H1 (cell line): ENCODE measurements at regions not wholly inside any gene's neighbourhood (a gene's known extent, or its start where the extent isn't known, plus 50 kb on each side); places are given as distances from the start of the nearest gene placed in this dataset.
"Not testable (repeated sequence)": the region's sequence is repeated elsewhere in the genome, so short reads cannot be mapped to it uniquely, and the experiment has no call there.

ENCODE experiments used
- CTCF ChIA-PET: fragments of 300-600 bp; sonication (Branson Sonifier 250); formaldehyde crosslinking; loops from one replicate; lab custom pipeline; 2021; ENCODE audit not compliant: partially characterized antibody; lab: Charles Lee
- POLR2A ChIA-PET: fragments of 300-600 bp; sonication (Branson Sonifier 250); formaldehyde crosslinking; loops from one replicate; lab custom pipeline; 2021; ENCODE audit warnings: inconsistent platforms; ENCODE audit not compliant: partially characterized antibody; lab: Charles Lee
- DNase-seq, 2 experiments: peaks; one replicate each; pipeline versions ENCODE4 v3.0.0 to v3.0.0-alpha.2; 2010 to 2022; ENCODE audit warnings: low spot score in 2 of 2, low read depth in 1 of 2, mixed read lengths in 1 of 2
- FAIRE-seq: peaks from 2 replicates; lab custom pipeline; 2011; peaks lifted over from hg19 to GRCh38; lab: Jason Lieb, UNC
- H2AFZ ChIP-seq: 2 replicates; pipeline ENCODE4 v1.8.1; 2012; ENCODE audit warnings: low read length, inconsistent platforms
- H2AK5ac ChIP-seq: 2 replicates; pipeline ENCODE4 v1.6.1; 2013; ENCODE audit warnings: low read depth, low read length
- H2BK120ac ChIP-seq: replicated peaks from 2 replicates; pipeline ENCODE3; 2013; ENCODE audit warnings: low read depth, low read length, inconsistent platforms
- H2BK12ac ChIP-seq: 2 replicates; pipeline ENCODE4 v1.6.1; 2013; ENCODE audit warnings: low read depth, low read length
- H2BK15ac ChIP-seq: 2 replicates; pipeline ENCODE4 v1.6.1; 2013; ENCODE audit warnings: low read length
- H2BK20ac ChIP-seq: 2 replicates; pipeline ENCODE4 v1.6.1; 2013; ENCODE audit warnings: low read length
- H2BK5ac ChIP-seq: 2 replicates; pipeline ENCODE4 v1.6.1; 2013; ENCODE audit warnings: low read depth, low read length
- H3K14ac ChIP-seq: 2 replicates; pipeline ENCODE4 v1.6.1; 2013; ENCODE audit warnings: inconsistent platforms; ENCODE audit not compliant: insufficient read length
- H3K18ac ChIP-seq: 2 replicates; pipeline ENCODE4 v1.6.1; 2013; ENCODE audit warnings: low read length; ENCODE audit errors: extremely low read depth
- H3K23ac ChIP-seq: 2 replicates; pipeline ENCODE4 v1.6.1; 2013; ENCODE audit warnings: inconsistent platforms; ENCODE audit not compliant: insufficient read length
- H3K23me2 ChIP-seq: 2 replicates; pipeline ENCODE4 v1.6.1; 2013; ENCODE audit warnings: low read depth, low read length
- H3K27ac ChIP-seq: 2 replicates; pipeline ENCODE4 v1.6.1; 2011; ENCODE audit warnings: low read depth, low read length, inconsistent platforms
- H3K27me3 ChIP-seq, 4 experiments: replicated peaks in 1 of 4; 1 replicate in 1 of 4; 2 replicates in 3 of 4; pipeline versions ENCODE4 v1.6.1 to v1.8.1; 2011 to 2013; ENCODE audit warnings: low read length in 3 of 4, mild to moderate bottlenecking in 3 of 4, inconsistent platforms in 2 of 4, mixed read lengths in 2 of 4, moderate library complexity in 1 of 4; ENCODE audit not compliant: control insufficient read depth in 3 of 4, insufficient read depth in 3 of 4; ENCODE audit errors: extremely low read depth in 1 of 4
- H3K36me3 ChIP-seq, 4 experiments: 2 replicates each; pipeline versions ENCODE4 v1.6.1 to v1.8.1; 2011 to 2013; ENCODE audit warnings: mild to moderate bottlenecking in 4 of 4, low read length in 3 of 4, moderate library complexity in 2 of 4, control low read depth in 1 of 4, inconsistent platforms in 1 of 4; ENCODE audit not compliant: insufficient read depth in 4 of 4, control insufficient read depth in 2 of 4
- H3K4ac ChIP-seq: replicated peaks from 2 replicates; pipeline ENCODE3; 2013; ENCODE audit warnings: low read length, low read depth, mixed read lengths, inconsistent platforms; ENCODE audit not compliant: insufficient read length
- H3K4me1 ChIP-seq, 4 experiments: replicated peaks in 1 of 4; 1 replicate in 1 of 4; 2 replicates in 3 of 4; pipeline versions ENCODE4 v1.6.1 to v1.8.1; 2011 to 2013; ENCODE audit warnings: low read length in 3 of 4, inconsistent platforms in 2 of 4, mixed read lengths in 1 of 4; ENCODE audit not compliant: insufficient read depth in 4 of 4, control insufficient read depth in 3 of 4
- H3K4me2 ChIP-seq, 2 experiments: 2 replicates each; pipeline versions ENCODE4 v1.6.1 to v1.8.1; 2011 to 2013; ENCODE audit warnings: low read depth in 2 of 2, low read length in 2 of 2, control low read depth in 1 of 2, inconsistent platforms in 1 of 2, mild to moderate bottlenecking in 1 of 2; ENCODE audit not compliant: insufficient read depth in 1 of 2
- H3K4me3 ChIP-seq, 4 experiments: fragments of 200-600, 300-600 bp in 1 of 4; sonication (generic), shearing (Covaris generic), sonication (Bioruptor Twin) in 1 of 4; 2 replicates each; pipeline versions ENCODE4 v1.5.1 to v1.8.1; 2011 to 2016; ENCODE audit warnings: low read length in 4 of 4, low read depth in 3 of 4, control low read depth in 2 of 4, inconsistent platforms in 2 of 4, mild to moderate bottlenecking in 2 of 4, mixed read lengths in 1 of 4, moderate library complexity in 1 of 4; ENCODE audit not compliant: insufficient read depth in 2 of 4; ENCODE audit errors: extremely low read depth in 1 of 4
- H3K56ac ChIP-seq: replicated peaks from 2 replicates; pipeline ENCODE3; 2013; ENCODE audit warnings: low read depth, mild to moderate bottlenecking, mixed read lengths, low read length, inconsistent platforms; ENCODE audit not compliant: insufficient read length
- H3K79me1 ChIP-seq: 2 replicates; pipeline ENCODE4 v1.6.1; 2013; ENCODE audit warnings: low read depth, low read length, control low read depth
- H3K79me2 ChIP-seq, 2 experiments: 2 replicates each; pipeline versions ENCODE4 v1.6.1 to v1.8.1; 2012 to 2013; ENCODE audit warnings: low read length in 2 of 2, mild to moderate bottlenecking in 2 of 2, inconsistent platforms in 1 of 2; ENCODE audit not compliant: insufficient read depth in 2 of 2, control insufficient read depth in 1 of 2
- H3K9ac ChIP-seq, 4 experiments: replicated peaks in 1 of 4; 1 replicate in 1 of 4; 2 replicates in 3 of 4; pipeline versions ENCODE4 v1.6.1 to v1.8.1; 2011 to 2013; ENCODE audit warnings: low read depth in 3 of 4, low read length in 3 of 4, control low read depth in 2 of 4, mild to moderate bottlenecking in 2 of 4, moderate library complexity in 2 of 4, inconsistent platforms in 1 of 4; ENCODE audit errors: extremely low read depth in 1 of 4
- H3K9me3 ChIP-seq, 2 experiments: 2 replicates each; pipeline versions ENCODE4 v1.6.1 to v1.8.1; 2012 to 2013; ENCODE audit warnings: mild to moderate bottlenecking in 2 of 2, moderate library complexity in 2 of 2, control low read depth in 1 of 2, inconsistent platforms in 1 of 2, low read depth in 1 of 2, low read length in 1 of 2, mixed read lengths in 1 of 2; ENCODE audit not compliant: insufficient read depth in 2 of 2
- H4K20me1 ChIP-seq, 2 experiments: replicated peaks in 1 of 2; 2 replicates each; pipeline versions ENCODE3 to v1.8.1; 2011 to 2013; ENCODE audit warnings: inconsistent platforms in 2 of 2, low read length in 2 of 2, mild to moderate bottlenecking in 1 of 2; ENCODE audit not compliant: insufficient read depth in 2 of 2, control insufficient read depth in 1 of 2
- H4K5ac ChIP-seq: 2 replicates; pipeline ENCODE4 v1.6.1; 2013; ENCODE audit warnings: low read length, low read depth, mixed read lengths, inconsistent platforms; ENCODE audit not compliant: insufficient read length
- H4K8ac ChIP-seq: 2 replicates; pipeline ENCODE4 v1.8.0; 2013; ENCODE audit warnings: mild to moderate bottlenecking, moderate library complexity, low read length, inconsistent platforms; ENCODE audit not compliant: insufficient read depth; ENCODE audit errors: extremely low read depth
- H4K91ac ChIP-seq: replicated peaks from 2 replicates; pipeline ENCODE3; 2013; ENCODE audit warnings: low read length, mixed read lengths, inconsistent platforms; ENCODE audit not compliant: insufficient read length
- WGBS, 2 experiments: shearing (Covaris generic) in 1 of 2; methylation state at CpG; one replicate each; pipeline versions ENCODE4 v1.1.6 to v1.1.7; 2013 to 2015; ENCODE audit warnings: low lambda C conversion rate in 2 of 2, mixed read lengths in 2 of 2, inconsistent platforms in 1 of 2, low coverage in 1 of 2, missing lambda C conversion rate in 1 of 2; ENCODE audit not compliant: insufficient replicate concordance in 2 of 2, insufficient coverage in 1 of 2, insufficient read length in 1 of 2; ENCODE audit errors: extremely low coverage in 1 of 2, missing lambda C conversion rate in 1 of 2; 5-methylcytosine and 5-hydroxymethylcytosine counted together

- DNase-seq, H3K4me1 ChIP-seq, H3K4me2 ChIP-seq, H3K4me3 ChIP-seq, H3K9ac ChIP-seq, H3K27me3 ChIP-seq, H2BK12ac ChIP-seq, H2BK15ac ChIP-seq, H3K9me3 ChIP-seq, H2BK120ac ChIP-seq, H4K91ac ChIP-seq, H3K23me2 ChIP-seq, H2BK20ac ChIP-seq, H3K56ac ChIP-seq, H2BK5ac ChIP-seq, H2AFZ ChIP-seq, H3K14ac ChIP-seq, H3K23ac ChIP-seq, H2AK5ac ChIP-seq, H3K18ac ChIP-seq, H4K8ac ChIP-seq, POLR2A ChIA-PET, H3K36me3 ChIP-seq, H3K27ac ChIP-seq, H3K4ac ChIP-seq, H4K5ac ChIP-seq, H4K20me1 ChIP-seq, H3K79me2 ChIP-seq, H3K79me1 ChIP-seq, FAIRE-seq: not testable (repeated sequence)
- CTCF ChIA-PET: interaction anchor here (1.3 kb wide), 1 partner anchor 13 kb away, joined by 4 read pairs; no protein-coding TSS in a partner anchor
- 90% methylated on average over 18 of the region's 22 CpGs; no CpG with 5 or more reads in 1 of the 2 experiments for WGBS, 2 experiments
Measured at GRCh38 chr5:21482983-21483650, 1370.0 kb downstream of the CDH12 start.

DNA sequence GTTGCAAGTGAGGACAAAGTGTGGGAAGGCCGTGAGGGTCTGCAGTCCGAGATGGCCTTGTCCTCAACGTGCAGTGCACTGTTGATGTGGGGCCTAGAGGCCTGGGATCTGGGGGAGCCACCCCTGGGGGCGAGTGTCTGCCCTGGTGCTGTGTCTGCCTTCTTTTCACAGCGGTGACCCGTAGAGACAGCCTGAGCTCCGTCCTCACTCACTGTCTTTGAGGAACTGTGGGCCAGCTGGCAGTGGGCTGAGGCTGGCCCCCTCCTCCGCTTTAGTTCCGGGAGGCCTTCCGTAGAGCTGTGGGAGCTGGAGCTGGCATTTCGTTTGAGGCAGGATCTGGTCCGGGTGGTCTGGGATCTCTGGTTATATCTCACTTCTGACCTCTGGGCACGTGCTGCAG is 1370.6 kb downstream of the CDH12 start:
- H3K9ac ChIP-seq, H2BK12ac ChIP-seq, H2BK20ac ChIP-seq, FAIRE-seq, H3K18ac ChIP-seq, H3K27ac ChIP-seq, H3K4me2 ChIP-seq, H3K79me2 ChIP-seq, H2BK5ac ChIP-seq, DNase-seq, H3K9me3 ChIP-seq, H3K4ac ChIP-seq, H3K23ac ChIP-seq, H3K23me2 ChIP-seq, H2AFZ ChIP-seq, H4K20me1 ChIP-seq, H3K4me3 ChIP-seq, H4K5ac ChIP-seq, H3K27me3 ChIP-seq, H3K14ac ChIP-seq, H2BK120ac ChIP-seq, H3K56ac ChIP-seq, H3K79me1 ChIP-seq, H3K36me3 ChIP-seq, H4K8ac ChIP-seq, H2AK5ac ChIP-seq, H3K4me1 ChIP-seq, H4K91ac ChIP-seq, H2BK15ac ChIP-seq, POLR2A ChIA-PET: not testable (repeated sequence)
- 91% methylated on average over 13 of the region's 13 CpGs; no CpG with 5 or more reads in 1 of the 2 experiments for WGBS, 2 experiments
- CTCF ChIA-PET: interaction anchor here (1.3 kb wide), 1 partner anchor 13 kb away, joined by 4 read pairs; no protein-coding TSS in a partner anchor
